SK-N-SH (cell line): ENCODE measurements at regions not wholly inside any gene's neighbourhood (a gene's known extent, or its start where the extent isn't known, plus 50 kb on each side); places are given as distances from the start of the nearest gene placed in this dataset.

Experiments
- CTCF ChIA-PET: fragments of 300-600, 350-600 bp; formaldehyde crosslinking; extraction: SDS; loops from one replicate; lab custom pipeline; 2021; lab: Yijun Ruan, JAX
- POLR2A ChIA-PET: fragments of 350-600 bp; sonication (Branson Sonifier 250); formaldehyde crosslinking; extraction: SDS; loops from one replicate; lab custom pipeline; 2020; ENCODE audit warnings: antibody characterized with exemption, inconsistent platforms; lab: Yijun Ruan, JAX
- DNase-seq: peaks from one replicate; pipeline ENCODE4 v3.0.0; 2012
- H2AFZ ChIP-seq: fragments of 200-600 bp; sonication (generic); 2 replicates; pipeline ENCODE4 v1.8.1; 2016; ENCODE audit warnings: antibody characterized with exemption, mild to moderate bottlenecking, low read depth
- H3F3A ChIP-seq: fragments of 200-600 bp; sonication (generic); replicated peaks from 2 replicates; pipeline ENCODE3; 2016; ENCODE audit warnings: antibody characterized with exemption, mild to moderate bottlenecking; ENCODE audit not compliant: insufficient read depth
- H3K27ac ChIP-seq, 2 experiments: fragments of 200-500 bp in 1 of 2; fragments of 200-600 bp in 1 of 2; sonication (Bioruptor generic) in 1 of 2; sonication (generic), shearing (Covaris generic) in 1 of 2; 2 replicates each; pipeline versions ENCODE4 v1.5.1 to v1.6.1; 2014 to 2016; ENCODE audit warnings: low read depth in 2 of 2, inconsistent platforms in 1 of 2, low read length in 1 of 2, mild to moderate bottlenecking in 1 of 2, mixed read lengths in 1 of 2
- H3K27me3 ChIP-seq: fragments of 200-600 bp; sonication (generic), shearing (Covaris generic); 2 replicates; pipeline ENCODE4 v1.6.1; 2016; ENCODE audit warnings: mixed run types; ENCODE audit not compliant: insufficient read depth
- H3K36me3 ChIP-seq, 2 experiments: fragments of 200-500 bp in 1 of 2; fragments of 200-600 bp in 1 of 2; sonication (Bioruptor generic) in 1 of 2; sonication (generic) in 1 of 2; replicated peaks in 1 of 2; 2 replicates each; pipeline versions ENCODE3 to v1.5.1; 2014 to 2016; ENCODE audit warnings: low read length in 1 of 2, mild to moderate bottlenecking in 1 of 2; ENCODE audit not compliant: insufficient read depth in 2 of 2, control insufficient read depth in 1 of 2
- H3K4me1 ChIP-seq, 2 experiments: fragments of 200-500 bp in 1 of 2; fragments of 200-600 bp in 1 of 2; sonication (Bioruptor generic) in 1 of 2; sonication (generic), shearing (Covaris generic) in 1 of 2; 2 replicates each; pipeline versions ENCODE4 v1.5.1 to v1.6.1; 2014 to 2016; ENCODE audit warnings: low read depth in 1 of 2, low read length in 1 of 2, mixed run types in 1 of 2; ENCODE audit not compliant: insufficient read depth in 2 of 2, control insufficient read depth in 1 of 2
- H3K4me2 ChIP-seq: fragments of 200-600 bp; sonication (generic), shearing (Covaris generic); 2 replicates; pipeline ENCODE4 v1.6.1; 2017; ENCODE audit warnings: mixed run types
- H3K4me3 ChIP-seq, 2 experiments: fragments of 200-500 bp in 1 of 2; fragments of 200-600 bp in 1 of 2; sonication (Bioruptor generic) in 1 of 2; sonication (generic), shearing (Covaris generic) in 1 of 2; 2 replicates each; pipeline versions ENCODE4 v1.5.1 to v1.8.1; 2014 to 2016; ENCODE audit warnings: low read depth in 2 of 2, inconsistent platforms in 1 of 2, low read length in 1 of 2, mild to moderate bottlenecking in 1 of 2, mixed read lengths in 1 of 2, moderate library complexity in 1 of 2
- H3K79me2 ChIP-seq: fragments of 200-600 bp; sonication (generic); 2 replicates; pipeline ENCODE4 v1.8.1; 2017; ENCODE audit warnings: mild to moderate bottlenecking; ENCODE audit not compliant: insufficient read depth
- H3K9ac ChIP-seq: fragments of 200-600 bp; sonication (generic); 2 replicates; pipeline ENCODE4 v1.6.1; 2017; ENCODE audit warnings: mixed run types
- H3K9me2 ChIP-seq: fragments of 200-600 bp; sonication (generic); 2 replicates; pipeline ENCODE4 v1.6.1; 2017; ENCODE audit warnings: mixed run types
- H3K9me3 ChIP-seq: fragments of 200-600 bp; sonication (generic); 2 replicates; pipeline ENCODE4 v1.6.1; 2017; ENCODE audit warnings: mixed run types, mild to moderate bottlenecking, moderate library complexity
- H4K20me1 ChIP-seq: fragments of 200-600 bp; sonication (generic); 2 replicates; pipeline ENCODE4 v1.6.1; 2017; ENCODE audit warnings: mild to moderate bottlenecking, mixed run types; ENCODE audit not compliant: insufficient read depth
- CHD2 ChIP-seq: fragments of 150-350 bp; IDR thresholded peaks from 2 replicates; pipeline ENCODE4 v1.6.1; 2018; ENCODE audit warnings: low read length; ENCODE audit not compliant: partially characterized antibody
- CTCF ChIP-seq: fragments of 200-600 bp; sonication (generic); IDR thresholded peaks from 2 replicates; pipeline ENCODE4 v1.6.1; 2017; ENCODE audit warnings: antibody characterized with exemption, mild to moderate bottlenecking, moderate library complexity
- ELF1 ChIP-seq: IDR thresholded peaks from 2 replicates; pipeline ENCODE4 v1.4.0; 2012
- FOXJ3 ChIP-seq: sonication (generic); formaldehyde crosslinking; IDR thresholded peaks from 2 replicates; pipeline ENCODE4 v1.5.1; 2020; ENCODE audit warnings: mild to moderate bottlenecking, missing genetic modification reagents
- FOXM1 ChIP-seq: IDR thresholded peaks from 2 replicates; pipeline ENCODE4 v1.4.0; 2012; ENCODE audit warnings: low read depth, mild to moderate bottlenecking
- GATA2 ChIP-seq: sonication (generic); formaldehyde crosslinking; IDR thresholded peaks from 2 replicates; pipeline ENCODE4 v1.5.0; 2020; ENCODE audit warnings: mild to moderate bottlenecking, missing genetic modification reagents
- JUND ChIP-seq: IDR thresholded peaks from 2 replicates; pipeline ENCODE4 v1.4.0; 2012
- MEF2A ChIP-seq: IDR thresholded peaks from 2 replicates; pipeline ENCODE4 v1.4.0; 2012; ENCODE audit warnings: low read depth, borderline replicate concordance
- MXI1 ChIP-seq: IDR thresholded peaks from 2 replicates; pipeline ENCODE4 v1.6.1; 2012; ENCODE audit warnings: mild to moderate bottlenecking, low read depth, low read length, improper control_type of control experiment
- NFIC ChIP-seq: IDR thresholded peaks from 2 replicates; pipeline ENCODE4 v1.4.0; 2012; ENCODE audit warnings: borderline replicate concordance
- POLR2AphosphoS5 ChIP-seq: IDR thresholded peaks from 2 replicates; pipeline ENCODE4 v1.6.1; 2012; ENCODE audit warnings: low read depth, low read length
- RAD21 ChIP-seq: IDR thresholded peaks from 2 replicates; pipeline ENCODE4 v1.6.1; 2012; ENCODE audit warnings: mild to moderate bottlenecking, low read length
- RCOR1 ChIP-seq: fragments of 150-350 bp; IDR thresholded peaks from 2 replicates; pipeline ENCODE4 v1.6.1; 2017; ENCODE audit warnings: antibody characterized with exemption, low read length
- REST ChIP-seq: IDR thresholded peaks from 2 replicates; pipeline ENCODE4 v1.6.1; 2012; ENCODE audit warnings: mild to moderate bottlenecking, low read depth, low read length, moderate library complexity
- RXRA ChIP-seq: IDR thresholded peaks from 2 replicates; pipeline ENCODE4 v1.4.0; 2012; ENCODE audit warnings: low read depth, mild to moderate bottlenecking, borderline replicate concordance
- SIN3A ChIP-seq: IDR thresholded peaks from 2 replicates; pipeline ENCODE4 v1.6.1; 2012; ENCODE audit warnings: low read depth, mild to moderate bottlenecking, low read length, moderate library complexity, borderline replicate concordance
- TAF1 ChIP-seq: IDR thresholded peaks from 2 replicates; pipeline ENCODE4 v1.6.1; 2012; ENCODE audit warnings: low read depth, mild to moderate bottlenecking, low read length, moderate library complexity, borderline replicate concordance
- TEAD4 ChIP-seq: IDR thresholded peaks from 2 replicates; pipeline ENCODE4 v1.4.0; 2012; ENCODE audit warnings: mild to moderate bottlenecking, borderline replicate concordance; ENCODE audit not compliant: insufficient read depth
- USF1 ChIP-seq: IDR thresholded peaks from 2 replicates; pipeline ENCODE4 v1.4.0; 2012; ENCODE audit warnings: low read depth, borderline replicate concordance
- YY1 ChIP-seq: IDR thresholded peaks from 2 replicates; pipeline ENCODE4 v1.4.0; 2012; ENCODE audit warnings: low read depth, mild to moderate bottlenecking
- ZBTB33 ChIP-seq: IDR thresholded peaks from 2 replicates; pipeline ENCODE4 v1.4.0; 2012; ENCODE audit warnings: low read depth, borderline replicate concordance
- WGBS: methylation state at CpG from one replicate; pipeline ENCODE4 v1.1.6; 2017; ENCODE audit warnings: low lambda C conversion rate; 5-methylcytosine and 5-hydroxymethylcytosine counted together

GRCh38 chr3:90025019-90025418 is 917.6 kb downstream of the EPHA3 start:
- CTCF ChIA-PET, result no interaction called here
- POLR2A ChIA-PET, result no interaction called here
- H3K4me3 ChIP-seq, result no peak overlapping the region
- H3K9me2 ChIP-seq, result no peaks in the 10 kb centered on the region
- no peaks in the 10 kb centered on the region for H3F3A ChIP-seq
- 0% methylated on average over 2 of the region's 2 CpGs for WGBS
- no peaks in the 10 kb centered on the region for H3K79me2 ChIP-seq
- H3K4me1 ChIP-seq, result no peaks in the 10 kb centered on the region
- H3K36me3 ChIP-seq, result no peaks in the 10 kb centered on the region
- H3K27me3 ChIP-seq, result no peaks in the 10 kb centered on the region
- H3K9ac ChIP-seq, result no peak overlapping the region
- H3K4me2 ChIP-seq, result no peak overlapping the region
- H4K20me1 ChIP-seq, result no peaks in the 10 kb centered on the region
- no peak overlapping the region for H3K27ac ChIP-seq
- no peaks in the 10 kb centered on the region for H3K9me3 ChIP-seq
- H2AFZ ChIP-seq, result no peak overlapping the region
- DNase-seq, result no peak
- TF ChIP-seq TEAD4 (no peak), POLR2AphosphoS5 (no peak), NFIC (no peak), RCOR1 (no peak), MXI1 (no peak), ZBTB33 (no peak)

- 0% methylated on average over 2 of the region's 2 CpGs for WGBS
- no peak for TF ChIP-seq REST
- TF ChIP-seq MEF2A, result no peak
- no peak for TF ChIP-seq RAD21
- no peak for TF ChIP-seq FOXJ3
- TF ChIP-seq ELF1, result no peak
- no peak for TF ChIP-seq TAF1
- TF ChIP-seq CTCF, result no peak
- no peak for TF ChIP-seq SIN3A
- no peak for TF ChIP-seq YY1
- TF ChIP-seq GATA2 (CRISPR knock-in tag), result no peak
- no peak for TF ChIP-seq RXRA
- TF ChIP-seq JUND, result no peak
- TF ChIP-seq USF1, result no peak
- no peak for TF ChIP-seq FOXM1
- no peak for TF ChIP-seq CHD2
- H3K9ac ChIP-seq, result no peak overlapping the region
- H4K20me1 ChIP-seq, result no peaks in the 10 kb centered on the region
- no peaks in the 10 kb centered on the region for H3K36me3 ChIP-seq
- H3K27me3 ChIP-seq, result no peaks in the 10 kb centered on the region
- no peaks in the 10 kb centered on the region for H3F3A ChIP-seq
- ChIA-PET CTCF (no interaction called here), POLR2A (no interaction called here)
- no peak overlapping the region for H3K4me3 ChIP-seq
- H3K4me1 ChIP-seq, result no peaks in the 10 kb centered on the region
- no peaks in the 10 kb centered on the region for H3K79me2 ChIP-seq
- no peaks in the 10 kb centered on the region for H3K9me2 ChIP-seq
- H2AFZ ChIP-seq, result no peak overlapping the region
- no peak overlapping the region for H3K27ac ChIP-seq
- no peak overlapping the region for H3K4me2 ChIP-seq
- no peaks in the 10 kb centered on the region for H3K9me3 ChIP-seq
- no peak for DNase-seq
These were observed 919.0 kb downstream of the EPHA3 start for GRCh38 chr3:90026406-90026805.
